GM18909 (cell line): ENCODE measurements at regions not wholly inside any gene's neighbourhood (a gene's known extent, or its start where the extent isn't known, plus 50 kb on each side); places are given as distances from the start of the nearest gene placed in this dataset.
"Not testable (repeated sequence)": the region's sequence is repeated elsewhere in the genome, so short reads cannot be mapped to it uniquely, and the experiment has no call there.

Source experiments
- ATAC-seq: cut with Tn5 transposase; IDR thresholded peaks from one replicate; pipeline ENCODE4 v1.9.1; 2021; ENCODE audit warnings: mild to moderate bottlenecking; ENCODE audit not compliant: unreplicated experiment, poor library complexity

- ATAC-seq = not testable (repeated sequence)
Observed at GRCh38 chr3:191078913-191079312, 120.1 kb upstream of the OSTN start.

- no peak for ATAC-seq
Observed at GRCh38 chr3:191076903-191077552, 122.0 kb upstream of the OSTN start.

- ATAC-seq = no peak
Observed at GRCh38 chr3:191074511-191074910, 124.5 kb upstream of the OSTN start.

GRCh38 chr3:191070762-191071403 is 128.2 kb upstream of the OSTN start:
- no peak for ATAC-seq

- no peak for ATAC-seq
Observed at GRCh38 chr3:191070201-191070600, 128.8 kb upstream of the OSTN start.

- ATAC-seq = no peak
Observed at GRCh38 chr3:191068946-191069813, 129.9 kb upstream of the OSTN start.

- ATAC-seq = no peak
Observed at GRCh38 chr3:191066669-191067068, 132.4 kb upstream of the OSTN start.

GRCh38 chr3:191065181-191065805 is 133.7 kb upstream of the OSTN start:
- ATAC-seq = no peak

- ATAC-seq = peak; percentile 59
Observed at GRCh38 chr3:191051037-191051436, 148.0 kb upstream of the OSTN start.

- no peak for ATAC-seq
Observed at GRCh38 chr3:191047930-191048329, 151.1 kb upstream of the OSTN start.

- no peak for ATAC-seq
Observed at GRCh38 chr3:191030929-191031328, 168.1 kb upstream of the OSTN start.

GRCh38 chr3:191030491-191030890 is 168.0 kb upstream of the GMNC start:
- ATAC-seq = no peak

GRCh38 chr3:191026746-191027145 is 164.3 kb upstream of the GMNC start:
- no peak for ATAC-seq

- no peak for ATAC-seq
Observed at GRCh38 chr3:191020730-191021396, 158.4 kb upstream of the GMNC start.

GRCh38 chr3:191019855-191020254 is 157.4 kb upstream of the GMNC start:
- ATAC-seq = no peak

GRCh38 chr3:191015960-191016359 is 153.5 kb upstream of the GMNC start:
- ATAC-seq = not testable (repeated sequence)

GRCh38 chr3:191008074-191008473 is 145.6 kb upstream of the GMNC start:
- ATAC-seq = no peak

- no peak for ATAC-seq
Observed at GRCh38 chr3:191005790-191006189, 143.3 kb upstream of the GMNC start.

- no peak for ATAC-seq
Observed at GRCh38 chr3:191003742-191004141, 141.2 kb upstream of the GMNC start.

- ATAC-seq = no peak
Observed at GRCh38 chr3:190996181-190996775, 133.8 kb upstream of the GMNC start.
